HFF-Myc (cell line): ENCODE measurements at regions not wholly inside any gene's neighbourhood (a gene's known extent, or its start where the extent isn't known, plus 50 kb on each side); places are given as distances from the start of the nearest gene placed in this dataset.

Experiments used
- DNase-seq: peaks from one replicate; pipeline ENCODE4 v3.0.0-alpha.2; 2011; ENCODE audit warnings: low read depth; ENCODE audit errors: extremely low read depth
- H3K4me3 ChIP-seq: replicated peaks from 2 replicates; pipeline ENCODE4 v1.5.1; 2011; ENCODE audit warnings: low read depth, mild to moderate bottlenecking, control low read depth, low read length
- TF ChIP-seq, protein P1 (sequence below): IDR thresholded peaks from 2 replicates; pipeline ENCODE4 v1.5.1; 2012; ENCODE audit warnings: mild to moderate bottlenecking, low read depth, low read length, control low read depth; ENCODE audit errors: missing control alignments

DNA sequence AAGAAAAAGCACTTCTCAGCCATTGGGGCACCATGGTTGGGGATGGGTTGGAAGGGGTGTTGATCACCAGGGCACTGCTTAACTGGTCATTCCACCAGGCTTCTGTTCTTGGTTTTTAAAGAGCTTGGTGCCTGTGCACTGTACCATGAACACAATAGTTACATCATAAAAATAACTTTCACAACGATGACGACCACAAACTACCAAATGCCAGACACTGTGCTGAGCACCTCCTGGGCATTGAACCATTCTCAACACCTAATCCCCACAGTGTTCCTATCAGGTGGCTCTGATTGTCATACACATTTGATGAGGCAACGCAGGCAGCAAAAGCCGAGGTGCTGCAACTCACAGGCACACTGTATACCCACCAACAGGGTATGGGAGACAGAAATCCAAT is 208.0 kb downstream of the FOXL1 start:
- H3K4me3 ChIP-seq, result no peak overlapping the region
- no peak for DNase-seq
- TF ChIP-seq, protein P1, sequence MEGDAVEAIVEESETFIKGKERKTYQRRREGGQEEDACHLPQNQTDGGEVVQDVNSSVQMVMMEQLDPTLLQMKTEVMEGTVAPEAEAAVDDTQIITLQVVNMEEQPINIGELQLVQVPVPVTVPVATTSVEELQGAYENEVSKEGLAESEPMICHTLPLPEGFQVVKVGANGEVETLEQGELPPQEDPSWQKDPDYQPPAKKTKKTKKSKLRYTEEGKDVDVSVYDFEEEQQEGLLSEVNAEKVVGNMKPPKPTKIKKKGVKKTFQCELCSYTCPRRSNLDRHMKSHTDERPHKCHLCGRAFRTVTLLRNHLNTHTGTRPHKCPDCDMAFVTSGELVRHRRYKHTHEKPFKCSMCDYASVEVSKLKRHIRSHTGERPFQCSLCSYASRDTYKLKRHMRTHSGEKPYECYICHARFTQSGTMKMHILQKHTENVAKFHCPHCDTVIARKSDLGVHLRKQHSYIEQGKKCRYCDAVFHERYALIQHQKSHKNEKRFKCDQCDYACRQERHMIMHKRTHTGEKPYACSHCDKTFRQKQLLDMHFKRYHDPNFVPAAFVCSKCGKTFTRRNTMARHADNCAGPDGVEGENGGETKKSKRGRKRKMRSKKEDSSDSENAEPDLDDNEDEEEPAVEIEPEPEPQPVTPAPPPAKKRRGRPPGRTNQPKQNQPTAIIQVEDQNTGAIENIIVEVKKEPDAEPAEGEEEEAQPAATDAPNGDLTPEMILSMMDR, result no peak

DNA sequence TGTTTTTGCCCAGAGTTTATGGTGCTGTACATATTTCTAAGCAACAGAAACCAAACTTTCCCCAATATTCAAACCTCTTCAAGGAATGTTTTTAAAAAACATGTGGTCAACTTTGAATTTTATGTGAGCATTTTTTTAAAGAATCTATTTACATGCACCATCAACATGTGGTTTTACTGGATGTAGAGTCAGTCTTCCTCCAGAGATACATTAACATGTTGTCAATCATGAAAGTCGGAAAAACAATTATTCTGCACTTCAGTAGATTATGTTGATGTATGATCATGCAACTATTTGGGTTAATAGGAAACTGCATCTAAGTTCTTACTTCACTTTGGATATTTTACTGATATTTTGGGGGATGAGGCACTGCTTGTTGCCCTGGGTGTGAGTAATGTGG is 208.6 kb downstream of the FOXL1 start:
- no peak overlapping the region for H3K4me3 ChIP-seq
- no peak for DNase-seq
- TF ChIP-seq, protein P1, result no peak

DNA sequence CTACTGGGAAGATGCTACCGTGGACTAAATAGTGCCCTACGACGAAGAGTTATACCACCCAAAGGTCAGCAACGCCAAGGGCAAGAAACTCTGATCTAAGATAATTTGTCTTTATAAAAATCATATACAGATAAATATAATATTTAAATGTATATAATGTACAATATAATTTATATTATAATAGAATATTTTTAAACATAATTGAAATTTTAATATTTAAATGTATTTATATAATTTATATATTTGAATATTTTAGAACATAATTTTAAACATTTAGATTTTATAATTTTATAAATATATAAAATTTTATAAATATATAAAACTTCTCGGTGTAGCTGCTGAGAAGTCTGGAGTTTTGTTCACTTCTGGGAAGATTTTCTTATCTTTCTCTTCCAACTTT is 209.2 kb downstream of the FOXL1 start:
- H3K4me3 ChIP-seq, result no peak overlapping the region
- DNase-seq, result no peak
- TF ChIP-seq, protein P1, result no peak

DNA sequence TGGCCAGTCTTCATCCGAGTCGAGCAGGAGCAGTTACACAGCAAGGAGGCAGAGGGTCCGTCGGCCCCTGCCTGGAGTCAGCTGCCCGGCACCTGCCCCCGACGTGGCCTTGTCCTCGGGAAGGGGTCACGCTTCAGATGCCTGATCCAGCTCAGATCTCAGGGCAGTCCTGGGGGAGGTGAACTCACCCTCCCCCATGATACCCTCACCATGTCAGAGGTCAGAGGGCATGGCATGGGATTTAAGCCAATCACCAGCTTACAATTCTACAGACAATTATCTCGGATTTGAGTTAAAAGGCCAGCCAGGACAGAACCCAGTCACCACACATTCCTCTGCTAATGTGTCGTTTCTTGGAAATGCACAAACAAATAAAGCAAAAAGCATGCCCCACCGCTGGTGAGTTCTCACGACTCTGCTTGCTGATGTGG is 211.3 kb downstream of the FOXL1 start:
- no peak for DNase-seq
- no peak overlapping the region for H3K4me3 ChIP-seq
- TF ChIP-seq, protein P1, result no peak

DNA sequence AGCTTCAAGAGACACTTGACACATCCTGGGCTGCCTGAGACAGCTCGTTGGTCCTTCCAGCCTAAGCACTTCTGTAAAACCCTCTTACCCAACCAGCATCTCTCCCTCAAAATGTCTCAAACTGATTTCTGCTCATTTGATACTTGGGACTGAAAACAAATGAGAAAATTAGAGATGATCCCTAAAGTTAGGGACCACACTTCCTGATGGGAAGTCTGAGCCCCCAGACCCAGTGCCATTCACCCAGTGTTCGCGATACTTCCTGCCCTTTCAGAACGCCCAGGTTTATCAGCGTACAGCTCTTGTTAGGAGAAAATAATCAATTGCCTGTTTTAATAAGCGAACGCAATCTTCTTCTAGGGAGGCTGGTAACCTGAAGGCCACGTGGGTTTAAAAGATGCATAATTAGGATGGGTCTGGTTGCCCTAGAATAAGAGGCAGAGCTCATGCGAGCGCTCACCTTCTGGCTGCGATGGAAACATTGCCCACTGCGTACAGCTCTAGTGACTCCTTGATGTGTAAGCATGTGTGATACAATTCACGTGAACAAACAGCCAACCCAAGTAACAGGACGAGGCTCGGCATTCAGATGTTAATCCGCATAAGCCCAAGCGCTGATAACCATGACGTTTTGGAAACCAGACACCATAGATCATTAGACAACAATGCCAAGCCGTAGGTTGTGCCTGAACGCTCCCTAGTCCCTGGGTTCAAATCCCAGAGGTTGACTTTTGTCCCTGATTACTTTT is 213.1 kb downstream of the FOXL1 start:
- TF ChIP-seq, protein P1, result no peak

DNA sequence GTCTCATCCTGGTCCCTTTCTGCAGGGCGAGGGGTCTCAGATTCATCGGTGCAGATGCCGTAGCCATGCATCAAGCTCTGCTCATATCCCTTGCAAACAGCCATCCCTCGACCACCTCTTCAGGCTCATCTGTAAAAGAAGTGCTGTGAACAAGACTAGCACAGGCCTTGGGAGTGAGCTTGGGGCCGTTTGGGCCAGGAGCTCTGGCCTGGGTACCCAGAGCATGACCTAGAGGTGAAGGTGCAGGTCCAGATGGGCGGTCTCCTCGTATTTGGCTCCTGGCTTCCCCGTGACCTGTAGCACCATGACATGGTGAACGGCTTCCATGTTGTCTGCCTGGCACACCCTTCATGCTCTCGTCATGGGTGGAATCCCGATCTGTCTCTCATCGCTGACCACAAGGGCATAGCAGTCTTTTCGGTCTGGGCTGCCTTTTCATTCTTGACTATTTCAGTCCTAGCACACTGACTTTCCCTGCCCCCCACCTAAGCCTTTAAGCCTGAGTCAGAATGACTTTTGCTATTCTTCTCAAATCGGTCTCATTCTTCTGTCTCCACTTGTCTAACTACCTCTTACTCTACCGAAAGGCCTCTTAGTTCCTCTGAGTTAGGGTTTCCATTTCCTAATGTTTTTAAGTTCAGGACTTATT is 216.0 kb downstream of the FOXL1 start:
- TF ChIP-seq, protein P1, result no peak
- DNase-seq, result no peak
- no peak overlapping the region for H3K4me3 ChIP-seq

More for the DNA sequence above, 213.1 kb downstream of the FOXL1 start:
- DNase-seq, result no peak
- no peak overlapping the region for H3K4me3 ChIP-seq

DNA sequence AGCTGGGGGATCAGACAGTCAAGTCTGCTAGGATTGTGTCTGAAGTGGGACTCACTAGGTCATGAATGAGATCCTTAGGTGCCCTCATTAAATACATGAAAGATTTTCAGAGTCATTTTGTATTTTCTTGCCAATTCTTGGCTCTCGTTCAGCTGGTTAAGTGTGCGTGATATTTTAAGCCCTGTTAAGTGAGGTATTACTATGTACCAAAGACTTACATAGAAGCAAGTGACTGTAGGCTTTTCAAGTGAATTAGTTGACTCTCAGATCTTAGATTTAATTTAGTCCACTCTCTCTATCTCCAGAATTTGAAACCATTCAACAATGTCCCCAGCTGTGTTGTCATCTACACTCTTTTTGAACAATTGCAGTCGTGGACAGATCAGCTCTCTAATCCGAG is 219.4 kb downstream of the FOXL1 start:
- TF ChIP-seq, protein P1, result no peak
- no peak for DNase-seq
- H3K4me3 ChIP-seq, result no peak overlapping the region
